NB4 (cell line): ENCODE measurements at regions not wholly inside any gene's neighbourhood (a gene's known extent, or its start where the extent isn't known, plus 50 kb on each side); places are given as distances from the start of the nearest gene placed in this dataset.

ENCODE experiments used
- CTCF ChIP-seq: IDR thresholded peaks from one replicate; pipeline ENCODE4 v1.5.1; 2012; ENCODE audit warnings: low read depth, low read length
- POLR2A ChIP-seq: IDR thresholded peaks from 2 replicates; pipeline ENCODE4 v1.6.1; 2011; ENCODE audit warnings: mild to moderate bottlenecking; ENCODE audit not compliant: insufficient read length; ENCODE audit errors: extremely low read depth

GRCh38 chr6:55023230-55023629, 151.1 kb upstream of the HCRTR2 start:
- TF ChIP-seq CTCF (no peak), POLR2A (no peak)
